GM18505 (cell line): ENCODE measurements at regions not wholly inside any gene's neighbourhood (a gene's known extent, or its start where the extent isn't known, plus 50 kb on each side); places are given as distances from the start of the nearest gene placed in this dataset.

Source experiments
- ATAC-seq: cut with Tn5 transposase; IDR thresholded peaks from one replicate; pipeline ENCODE4 v1.9.1; 2021; ENCODE audit not compliant: unreplicated experiment
- POLR2A ChIP-seq: IDR thresholded peaks from 4 replicates; pipeline ENCODE4 v1.6.1; 2011; ENCODE audit warnings: borderline replicate concordance; ENCODE audit not compliant: insufficient read depth, insufficient read length; ENCODE audit errors: extremely low read depth

DNA sequence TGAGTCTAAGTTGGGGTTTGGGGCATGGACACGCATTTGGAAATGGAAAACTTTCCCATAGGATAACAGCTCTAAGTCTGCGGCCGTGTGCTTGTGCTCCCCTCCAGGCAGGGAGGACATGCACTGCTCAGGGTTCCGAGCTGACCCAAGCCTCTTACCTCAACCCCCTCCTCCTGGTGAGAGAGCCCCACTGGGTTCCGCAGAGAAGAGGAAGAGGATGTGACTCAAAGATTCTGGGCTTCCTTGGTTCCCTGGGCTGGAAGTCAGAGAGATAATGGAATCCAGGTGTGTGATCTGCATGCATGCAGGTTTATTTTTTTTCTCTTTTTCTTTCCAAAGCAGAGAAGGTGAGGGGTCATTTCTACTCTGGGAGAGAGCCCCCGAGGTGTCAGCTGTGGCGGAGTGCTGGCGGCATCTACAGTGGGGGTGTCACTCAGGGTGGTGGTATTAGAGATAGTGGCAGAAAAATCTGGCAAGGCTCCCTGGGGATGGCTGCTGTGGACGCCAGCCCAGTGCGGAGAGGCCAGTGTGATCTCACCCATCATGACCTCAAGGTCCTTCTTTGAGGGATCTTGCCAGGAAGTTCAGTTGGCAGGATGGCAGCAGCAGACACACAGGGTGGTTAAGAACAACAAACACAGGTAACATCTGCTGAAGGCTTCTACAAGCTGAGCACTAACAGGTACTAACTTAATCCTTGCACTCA is 168.7 kb upstream of the HAND2 start:
- ATAC-seq: no peak
- no peak for TF ChIP-seq POLR2A

DNA sequence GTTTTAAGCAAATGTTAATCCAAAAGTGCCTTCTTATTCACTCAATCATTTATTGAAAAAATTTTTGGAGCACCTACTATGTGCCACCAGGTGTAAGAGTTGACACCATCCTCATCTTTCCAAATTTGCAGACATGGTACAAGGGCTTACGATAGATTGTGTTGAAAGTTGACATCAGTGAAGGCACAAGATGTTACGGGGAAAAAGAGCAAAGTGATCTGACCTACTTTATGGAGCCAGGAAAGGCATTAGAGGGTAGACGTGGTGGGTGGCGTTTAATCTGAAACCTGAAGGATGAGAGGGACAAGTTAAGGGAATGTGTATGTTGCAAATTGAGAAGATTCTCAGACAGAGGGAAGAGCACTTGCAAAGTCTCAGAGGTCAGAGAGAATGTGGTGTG is 167.8 kb upstream of the HAND2 start:
- ATAC-seq: no peak

DNA sequence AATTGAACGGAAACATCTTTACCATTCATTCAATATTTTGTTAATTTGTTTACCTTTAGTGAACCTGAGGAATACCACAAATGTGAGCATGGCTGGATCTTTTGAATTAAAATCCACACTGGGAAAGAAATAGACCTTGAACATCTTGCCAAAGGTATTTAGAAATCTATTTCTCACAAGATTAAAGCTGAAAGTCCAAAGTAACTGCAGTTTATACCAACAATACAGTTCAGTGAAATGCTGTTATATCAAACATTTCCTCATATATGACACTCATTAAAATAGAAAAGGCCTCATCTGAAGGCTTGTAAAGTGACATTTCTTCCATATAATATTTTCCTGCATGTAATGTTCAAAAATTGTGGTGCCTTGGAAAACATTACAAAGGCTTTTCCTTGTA is 166.5 kb upstream of the HAND2 start:
- no peak for ATAC-seq
- no peak for TF ChIP-seq POLR2A

More for the DNA sequence above, 167.8 kb upstream of the HAND2 start:
- no peak for TF ChIP-seq POLR2A

DNA sequence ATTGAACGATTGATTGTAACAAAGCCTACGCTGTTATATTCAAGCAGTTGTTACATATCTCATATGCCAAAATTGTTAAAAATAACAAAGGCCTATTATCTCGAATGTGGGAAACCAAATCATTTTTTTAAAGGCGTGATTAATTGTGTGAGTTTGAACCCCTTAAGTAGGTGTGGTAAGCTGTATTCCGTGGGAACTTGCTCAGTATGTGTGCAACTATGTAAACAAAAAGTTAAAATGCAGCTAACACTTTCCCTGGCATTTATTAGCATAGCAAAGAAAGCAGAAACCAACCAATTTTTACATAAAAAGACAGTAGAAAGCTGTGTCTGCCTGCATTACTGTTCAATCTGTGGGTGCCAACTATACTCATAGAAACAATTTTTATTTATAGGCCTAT is 166.0 kb upstream of the HAND2 start:
- ATAC-seq: no peak
- TF ChIP-seq POLR2A: no peak

GRCh38 chr4:173685831-173686210 is 155.8 kb upstream of the HAND2 start:
- no peak for TF ChIP-seq POLR2A
- no peak for ATAC-seq

GRCh38 chr4:173685165-173685830 is 155.3 kb upstream of the HAND2 start:
- no peak for ATAC-seq
- TF ChIP-seq POLR2A: no peak

GRCh38 chr4:173684223-173684622 is 154.2 kb upstream of the HAND2 start:
- no peak for TF ChIP-seq POLR2A
- ATAC-seq: no peak

DNA sequence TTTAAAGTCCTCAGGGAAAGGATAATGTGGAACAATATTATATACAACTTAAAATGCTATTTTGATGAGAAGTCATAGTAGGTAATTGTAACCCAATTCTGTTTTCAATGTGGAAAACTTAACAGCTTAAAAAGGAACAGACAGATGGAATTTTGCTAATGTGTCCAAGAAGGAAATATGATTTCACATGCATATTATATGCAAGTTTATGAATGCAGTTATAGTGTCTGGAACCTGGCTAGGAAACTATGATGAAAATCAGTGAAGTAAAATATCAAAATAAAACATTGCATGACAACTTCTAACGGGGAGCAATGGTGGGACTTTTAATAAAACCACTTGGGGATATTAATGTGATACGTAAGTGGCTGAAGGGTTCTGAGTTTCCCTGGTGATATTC is 152.6 kb upstream of the HAND2 start:
- ATAC-seq: no peak
- no peak for TF ChIP-seq POLR2A

- ATAC-seq: no peak
- TF ChIP-seq POLR2A: no peak
Measured at GRCh38 chr4:173680278-173680677, 150.2 kb upstream of the HAND2 start.

- ATAC-seq: no peak
- TF ChIP-seq POLR2A: no peak
Measured at GRCh38 chr4:173675446-173675845, 145.4 kb upstream of the HAND2 start.

DNA sequence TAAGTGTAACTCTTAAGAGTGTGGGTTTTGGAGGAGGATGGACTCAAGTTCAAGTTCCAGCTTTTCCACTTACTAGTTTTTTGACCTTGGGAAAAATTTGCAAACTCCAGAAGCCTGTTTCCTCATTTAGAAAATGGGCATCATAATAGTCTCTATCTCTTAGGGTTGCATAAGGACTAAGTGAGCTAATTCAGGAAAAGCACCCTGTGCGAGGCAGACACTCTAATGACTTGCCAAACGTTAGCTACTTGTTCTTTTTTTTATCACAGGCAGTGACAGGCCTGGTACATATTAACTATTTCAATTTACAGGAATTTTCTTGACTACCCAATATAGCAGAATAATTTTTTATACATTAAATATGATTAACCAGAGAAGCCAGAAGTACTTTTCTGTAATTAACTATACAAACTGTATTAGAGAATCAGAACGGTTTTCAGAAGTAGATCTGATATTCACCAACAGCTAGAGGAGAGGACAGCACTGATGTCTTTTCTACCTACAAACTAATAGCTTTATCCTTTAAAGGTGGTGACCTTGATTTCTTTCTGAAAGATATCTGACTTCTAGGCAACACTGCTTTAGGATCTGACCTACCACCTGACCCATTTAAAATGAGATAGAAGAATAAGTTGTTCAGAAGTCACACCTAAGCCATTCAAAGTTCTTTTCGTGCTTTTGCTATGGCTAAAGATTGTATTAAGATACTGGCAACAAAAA is 139.6 kb upstream of the HAND2 start:
- no peak for ATAC-seq

GRCh38 chr4:173661001-173661400 is 131.0 kb upstream of the HAND2 start:
- no peak for ATAC-seq
- TF ChIP-seq POLR2A: no peak

More for the DNA sequence above, 139.6 kb upstream of the HAND2 start:
- no peak for TF ChIP-seq POLR2A

DNA sequence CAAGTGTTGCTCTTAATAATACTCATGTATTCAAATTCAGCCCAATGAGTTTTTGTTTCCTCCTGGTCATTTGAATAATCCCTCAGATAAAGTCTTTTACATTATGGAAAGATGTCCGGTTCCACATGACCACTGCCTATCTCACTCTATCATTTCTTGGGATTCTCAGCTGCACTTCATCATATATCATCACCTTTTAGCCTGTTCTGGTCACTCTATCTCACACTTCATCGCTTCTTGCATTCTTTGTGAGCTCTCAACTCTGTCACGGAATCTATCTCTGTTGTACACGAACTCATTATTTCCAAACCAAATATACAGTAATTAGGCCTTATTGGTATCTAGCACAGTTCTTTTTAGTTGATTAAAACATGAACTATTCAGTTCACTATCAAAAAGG is 126.9 kb upstream of the HAND2 start:
- ATAC-seq: no peak
- no peak for TF ChIP-seq POLR2A

DNA sequence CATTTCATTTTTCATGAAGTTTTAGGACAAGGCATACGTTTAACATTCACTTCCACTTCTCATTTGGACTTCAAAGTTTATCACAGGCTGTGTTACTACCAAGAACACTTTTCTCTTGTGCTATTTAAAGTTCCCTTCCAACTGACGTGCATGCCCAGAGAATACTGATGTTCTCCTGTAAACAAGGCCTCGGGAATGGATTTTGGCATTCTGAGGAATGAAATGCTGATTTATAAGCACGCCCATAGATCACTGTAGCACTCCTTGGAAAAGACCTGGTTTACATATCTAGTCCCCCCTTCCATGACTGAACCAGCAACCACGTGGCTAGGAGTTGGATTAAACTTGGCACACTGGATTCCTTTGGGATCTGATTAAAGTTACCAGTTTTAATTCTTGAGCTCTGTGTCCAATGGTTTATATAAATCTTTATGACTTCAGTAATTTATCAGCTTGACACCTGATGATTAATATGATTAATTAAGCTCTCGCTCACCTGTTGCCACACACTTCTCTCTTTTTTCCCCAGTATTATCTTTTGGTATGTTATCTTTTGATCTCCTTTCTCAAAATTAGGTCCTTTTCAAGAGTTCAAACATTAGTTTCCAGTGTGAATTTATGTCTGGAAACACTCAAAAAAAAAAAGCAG is 122.4 kb upstream of the HAND2 start:
- ATAC-seq: no peak
- TF ChIP-seq POLR2A: no peak

- no peak for TF ChIP-seq POLR2A
Measured at GRCh38 chr4:173651651-173652282, 121.7 kb upstream of the HAND2 start.

More at GRCh38 chr4:173651651-173652282, 121.7 kb upstream of the HAND2 start:
- ATAC-seq: no peak
